Kidney epithelial cell (primary cell): ENCODE measurements at regions not wholly inside any gene's neighbourhood (a gene's known extent, or its start where the extent isn't known, plus 50 kb on each side); places are given as distances from the start of the nearest gene placed in this dataset.
"Not testable (repeated sequence)": the region's sequence is repeated elsewhere in the genome, so short reads cannot be mapped to it uniquely, and the experiment has no call there.

Experiments
- DNase-seq: peaks from one replicate; pipeline ENCODE4 v3.0.0-alpha.2; 2010; ENCODE audit warnings: low read depth
- H3K27me3 ChIP-seq: 2 replicates; pipeline ENCODE4 v1.6.0; 2011; ENCODE audit warnings: low read length; ENCODE audit not compliant: control insufficient read depth, insufficient read depth
- H3K36me3 ChIP-seq: 2 replicates; pipeline ENCODE4 v1.5.1; 2011; ENCODE audit warnings: low read length; ENCODE audit not compliant: control insufficient read depth, insufficient read depth
- H3K4me3 ChIP-seq: 2 replicates; pipeline ENCODE4 v1.5.1; 2011; ENCODE audit warnings: low read depth, mild to moderate bottlenecking, control low read depth, low read length
- CTCF ChIP-seq: IDR thresholded peaks from 2 replicates; pipeline ENCODE4 v1.5.1; 2011; ENCODE audit warnings: mild to moderate bottlenecking, moderate library complexity, low read length, control low read depth, inconsistent platforms; ENCODE audit not compliant: insufficient read depth, poor library complexity, severe bottlenecking

GRCh38 chr10:58066126-58066525 lies 201.6 kb downstream of the IPMK start:
- Histone ChIP-seq H3K27me3 (no peaks in the 10 kb centered on the region), H3K4me3 (no peak overlapping the region), H3K36me3 (no peaks in the 10 kb centered on the region)
- DNase-seq = no peak
- no peak for TF ChIP-seq CTCF

GRCh38 chr10:58065529-58065815 lies 202.2 kb downstream of the IPMK start:
- Histone ChIP-seq H3K27me3 (no peaks in the 10 kb centered on the region), H3K36me3 (no peaks in the 10 kb centered on the region), H3K4me3 (no peak overlapping the region)
- no peak for TF ChIP-seq CTCF
- no peak for DNase-seq

GRCh38 chr10:58064714-58065528 lies 202.8 kb downstream of the IPMK start:
- no peaks in the 10 kb centered on the region for H3K36me3 ChIP-seq
- H3K4me3 ChIP-seq = no peak overlapping the region
- peak; percentile 77 for TF ChIP-seq CTCF
- DNase-seq = peak; percentile 5
- H3K27me3 ChIP-seq = no peaks in the 10 kb centered on the region

GRCh38 chr10:58063861-58064480 lies 203.7 kb downstream of the IPMK start:
- DNase-seq = no peak
- H3K4me3 ChIP-seq = no peak overlapping the region
- H3K27me3 ChIP-seq = no peaks in the 10 kb centered on the region
- H3K36me3 ChIP-seq = no peaks in the 10 kb centered on the region
- TF ChIP-seq CTCF = no peak

- H3K36me3 ChIP-seq, DNase-seq, H3K4me3 ChIP-seq, H3K27me3 ChIP-seq: not testable (repeated sequence)
Measured at GRCh38 chr10:58058683-58059082, 209.0 kb downstream of the IPMK start.

GRCh38 chr10:58054881-58055280 lies 212.8 kb downstream of the IPMK start:
- H3K27me3 ChIP-seq = no peaks in the 10 kb centered on the region
- no peak for DNase-seq
- no peak for TF ChIP-seq CTCF
- H3K36me3 ChIP-seq = no peaks in the 10 kb centered on the region
- H3K4me3 ChIP-seq = no peak overlapping the region
